HG03354 (cell line): ENCODE measurements at regions not wholly inside any gene's neighbourhood (a gene's known extent, or its start where the extent isn't known, plus 50 kb on each side); places are given as distances from the start of the nearest gene placed in this dataset.

Source experiments
- ATAC-seq: cut with Tn5 transposase; IDR thresholded peaks from one replicate; pipeline ENCODE4 v1.9.1; 2021; ENCODE audit warnings: mild to moderate bottlenecking; ENCODE audit not compliant: unreplicated experiment, poor library complexity, severe bottlenecking

GRCh38 chr3:3745693-3746092 lies 53.5 kb upstream of the LRRN1 start:
- no peak for ATAC-seq

- no peak for ATAC-seq
These were observed 54.4 kb upstream of the LRRN1 start for GRCh38 chr3:3744826-3745225.

- ATAC-seq, result no peak
These were observed 55.5 kb upstream of the LRRN1 start for GRCh38 chr3:3743754-3744153.

GRCh38 chr3:3740061-3740460 lies 59.2 kb upstream of the LRRN1 start:
- no peak for ATAC-seq

GRCh38 chr3:3739330-3740060 lies 59.7 kb upstream of the LRRN1 start:
- ATAC-seq, result no peak

GRCh38 chr3:3737531-3737930 lies 61.7 kb upstream of the LRRN1 start:
- no peak for ATAC-seq

- ATAC-seq, result no peak
These were observed 63.3 kb upstream of the LRRN1 start for GRCh38 chr3:3735919-3736318.

GRCh38 chr3:3734881-3735280 lies 64.3 kb upstream of the LRRN1 start:
- ATAC-seq, result no peak

- no peak for ATAC-seq
These were observed 70.0 kb upstream of the LRRN1 start for GRCh38 chr3:3729261-3729660.

- ATAC-seq, result no peak
These were observed 72.7 kb upstream of the LRRN1 start for GRCh38 chr3:3726549-3726948.

GRCh38 chr3:3714572-3714971 lies 84.7 kb upstream of the LRRN1 start:
- no peak for ATAC-seq

- ATAC-seq, result no peak
These were observed 86.3 kb upstream of the LRRN1 start for GRCh38 chr3:3712971-3713370.

GRCh38 chr3:3708769-3709115 lies 90.5 kb upstream of the LRRN1 start:
- no peak for ATAC-seq

GRCh38 chr3:3707858-3708768 lies 91.1 kb upstream of the LRRN1 start:
- no peak for ATAC-seq

- no peak for ATAC-seq
These were observed 94.0 kb upstream of the LRRN1 start for GRCh38 chr3:3705090-3705775.

- ATAC-seq, result no peak
These were observed 97.3 kb upstream of the LRRN1 start for GRCh38 chr3:3701949-3702348.

- no peak for ATAC-seq
These were observed 99.2 kb upstream of the LRRN1 start for GRCh38 chr3:3699816-3700633.

- no peak for ATAC-seq
These were observed 99.8 kb upstream of the LRRN1 start for GRCh38 chr3:3699407-3699806.

- no peak for ATAC-seq
These were observed 102.9 kb upstream of the LRRN1 start for GRCh38 chr3:3696345-3696744.

- ATAC-seq, result no peak
These were observed 105.6 kb upstream of the LRRN1 start for GRCh38 chr3:3693593-3693992.
